Astrocyte (in vitro differentiated cells and primary cell): ENCODE measurements at regions not wholly inside any gene's neighbourhood (a gene's known extent, or its start where the extent isn't known, plus 50 kb on each side); places are given as distances from the start of the nearest gene placed in this dataset.
A peak's percentile ranks its signal among the peaks of the same experiment; 100 is the strongest.

ENCODE experiments used
- DNase-seq: peaks from one replicate; pipeline ENCODE4 v3.0.0-alpha.2; 2010; ENCODE audit warnings: low read depth
- FAIRE-seq: peaks from 2 replicates; lab custom pipeline; 2011; peaks lifted over from hg19 to GRCh38; lab: Jason Lieb, UNC
- H2AFZ ChIP-seq: 2 replicates; pipeline ENCODE4 v1.6.0; 2012; ENCODE audit warnings: low read depth, low read length, inconsistent platforms
- H3K27ac ChIP-seq: 2 replicates; pipeline ENCODE4 v1.5.1; 2011; ENCODE audit warnings: low read depth, low read length, inconsistent platforms
- H3K27me3 ChIP-seq: 2 replicates; pipeline ENCODE4 v1.6.0; 2011; ENCODE audit warnings: low read length, inconsistent platforms; ENCODE audit not compliant: insufficient read depth
- H3K36me3 ChIP-seq: 2 replicates; pipeline ENCODE4 v1.5.1; 2011; ENCODE audit warnings: low read length, inconsistent platforms; ENCODE audit not compliant: insufficient read depth
- H3K4me1 ChIP-seq: 2 replicates; pipeline ENCODE4 v1.5.1; 2011; ENCODE audit warnings: low read length, inconsistent platforms; ENCODE audit not compliant: insufficient read depth
- H3K4me2 ChIP-seq: 2 replicates; pipeline ENCODE4 v1.6.0; 2012; ENCODE audit warnings: low read length, inconsistent platforms
- H3K4me3 ChIP-seq: 2 replicates; pipeline ENCODE4 v1.5.1; 2011; ENCODE audit warnings: low read depth, mild to moderate bottlenecking, low read length, inconsistent platforms; ENCODE audit not compliant: insufficient read depth
- H3K79me2 ChIP-seq: 2 replicates; pipeline ENCODE4 v1.6.0; 2012; ENCODE audit warnings: mild to moderate bottlenecking, low read length, inconsistent platforms; ENCODE audit not compliant: insufficient read depth
- H3K9ac ChIP-seq: 2 replicates; pipeline ENCODE4 v1.6.0; 2012; ENCODE audit warnings: mild to moderate bottlenecking, low read length, inconsistent platforms
- H3K9me3 ChIP-seq: 2 replicates; pipeline ENCODE4 v1.5.1; 2012; ENCODE audit warnings: low read depth, mild to moderate bottlenecking, low read length, inconsistent platforms; ENCODE audit not compliant: insufficient read depth
- H4K20me1 ChIP-seq: 2 replicates; pipeline ENCODE4 v1.6.0; 2012; ENCODE audit warnings: low read length, inconsistent platforms; ENCODE audit not compliant: insufficient read depth
- H3K27ac Mint-ChIP-seq: one replicate; pipeline ENCODE4 v1.8.0; 2021; ENCODE audit warnings: mild to moderate bottlenecking, mixed read lengths; ENCODE audit not compliant: unreplicated experiment
- H3K27me3 Mint-ChIP-seq: one replicate; pipeline ENCODE4 v1.8.0; 2021; ENCODE audit warnings: low read depth, mixed read lengths; ENCODE audit not compliant: unreplicated experiment
- H3K36me3 Mint-ChIP-seq: one replicate; pipeline ENCODE4 v1.8.0; 2021; ENCODE audit warnings: low read depth, mixed read lengths; ENCODE audit not compliant: unreplicated experiment
- H3K4me1 Mint-ChIP-seq: one replicate; pipeline ENCODE4 v1.8.0; 2021; ENCODE audit warnings: low read depth, mixed read lengths; ENCODE audit not compliant: unreplicated experiment
- H3K4me3 Mint-ChIP-seq: one replicate; pipeline ENCODE4 v1.8.0; 2021; ENCODE audit warnings: mild to moderate bottlenecking, moderate library complexity, mixed read lengths; ENCODE audit not compliant: unreplicated experiment
- H3K9me3 Mint-ChIP-seq: one replicate; pipeline ENCODE4 v1.8.0; 2021; ENCODE audit warnings: mild to moderate bottlenecking, mixed read lengths; ENCODE audit not compliant: unreplicated experiment
- EZH2 ChIP-seq: IDR thresholded peaks from 2 replicates; pipeline ENCODE4 v1.6.1; 2012; ENCODE audit warnings: mild to moderate bottlenecking, low read length, inconsistent platforms; ENCODE audit not compliant: insufficient read depth
- TF ChIP-seq, protein P1 (sequence below): IDR thresholded peaks from 2 replicates; pipeline ENCODE4 v1.5.1; 2011; ENCODE audit warnings: low read depth, mild to moderate bottlenecking, inconsistent platforms, low read length, moderate library complexity; ENCODE audit not compliant: insufficient read depth

DNA sequence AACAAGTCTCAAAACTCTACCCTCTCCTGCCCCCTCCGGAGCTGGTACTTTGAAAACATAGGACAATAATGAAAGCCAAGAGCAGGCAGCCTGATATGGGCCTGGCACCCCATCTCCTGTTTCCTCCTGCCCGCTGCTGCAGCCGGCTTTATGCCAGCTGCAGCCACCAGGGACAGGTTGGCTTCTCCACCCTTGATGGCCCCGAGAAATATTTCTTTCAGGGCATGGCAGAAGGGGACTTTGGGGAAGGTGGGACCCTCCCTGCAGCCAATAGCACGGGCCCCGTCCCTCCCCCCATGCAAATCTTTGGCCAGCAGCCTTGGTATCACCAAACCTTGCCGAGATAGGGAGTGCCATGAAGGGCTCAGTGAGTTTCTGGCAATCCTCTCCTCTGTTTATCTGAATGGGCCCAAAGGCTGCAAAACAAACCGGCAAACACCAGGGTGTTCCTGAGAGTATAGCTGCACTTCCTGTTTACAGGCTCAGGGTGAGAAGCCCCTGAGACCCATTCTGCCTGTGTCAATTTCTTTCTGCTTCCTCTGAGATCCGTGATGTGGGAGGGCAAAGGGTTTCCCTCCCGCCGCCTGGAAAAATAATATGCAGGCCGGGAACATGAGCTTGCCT lies 73.4 kb upstream of the BOD1 start:
- H2AFZ ChIP-seq: no peak overlapping the region
- no peak for FAIRE-seq
- peak overlapping the region; percentile 34 for H3K27ac Mint-ChIP-seq

DNA sequence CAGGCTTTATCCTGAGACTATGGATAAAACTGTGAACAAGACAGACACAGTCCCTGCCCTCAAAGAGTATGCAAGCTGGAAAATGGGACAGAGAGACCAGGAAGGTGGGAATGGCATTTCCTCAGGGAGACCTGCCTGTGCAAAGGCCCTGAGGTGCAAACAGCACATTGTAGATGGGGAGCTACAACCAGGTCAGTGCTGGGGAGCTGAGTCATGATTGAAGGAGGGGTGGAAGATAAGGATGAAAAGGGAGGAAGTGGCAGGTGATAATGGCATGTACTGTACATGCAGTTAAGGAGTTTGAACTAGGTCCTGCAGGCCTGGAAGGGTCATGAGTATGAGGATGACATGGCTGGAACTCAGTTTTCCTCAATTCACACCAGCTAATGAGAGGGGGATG lies 75.5 kb upstream of the BOD1 start:
- no peak for DNase-seq
- Mint-ChIP-seq H3K4me1 (peaks cover 11% of the 10 kb centered on the region), H3K9me3 (peaks cover 5% of the 10 kb centered on the region), H3K36me3 (peaks cover 2% of the 10 kb centered on the region), H3K4me3 (no peak overlapping the region), H3K27ac (no peak overlapping the region), H3K27me3 (peaks cover 4% of the 10 kb centered on the region)
- H3K79me2 ChIP-seq: no peaks in the 10 kb centered on the region
- H3K4me1 ChIP-seq: no peaks in the 10 kb centered on the region
- no peak overlapping the region for H2AFZ ChIP-seq
- H3K9me3 ChIP-seq: peaks cover 3% of the 10 kb centered on the region
- no peak overlapping the region for H3K4me3 ChIP-seq
- H3K27me3 ChIP-seq: no peaks in the 10 kb centered on the region
- no peak for FAIRE-seq
- no peak overlapping the region for H3K27ac ChIP-seq
- no peaks in the 10 kb centered on the region for H4K20me1 ChIP-seq
- H3K36me3 ChIP-seq: no peaks in the 10 kb centered on the region
- H3K4me2 ChIP-seq: no peak overlapping the region
- TF ChIP-seq, protein P1, sequence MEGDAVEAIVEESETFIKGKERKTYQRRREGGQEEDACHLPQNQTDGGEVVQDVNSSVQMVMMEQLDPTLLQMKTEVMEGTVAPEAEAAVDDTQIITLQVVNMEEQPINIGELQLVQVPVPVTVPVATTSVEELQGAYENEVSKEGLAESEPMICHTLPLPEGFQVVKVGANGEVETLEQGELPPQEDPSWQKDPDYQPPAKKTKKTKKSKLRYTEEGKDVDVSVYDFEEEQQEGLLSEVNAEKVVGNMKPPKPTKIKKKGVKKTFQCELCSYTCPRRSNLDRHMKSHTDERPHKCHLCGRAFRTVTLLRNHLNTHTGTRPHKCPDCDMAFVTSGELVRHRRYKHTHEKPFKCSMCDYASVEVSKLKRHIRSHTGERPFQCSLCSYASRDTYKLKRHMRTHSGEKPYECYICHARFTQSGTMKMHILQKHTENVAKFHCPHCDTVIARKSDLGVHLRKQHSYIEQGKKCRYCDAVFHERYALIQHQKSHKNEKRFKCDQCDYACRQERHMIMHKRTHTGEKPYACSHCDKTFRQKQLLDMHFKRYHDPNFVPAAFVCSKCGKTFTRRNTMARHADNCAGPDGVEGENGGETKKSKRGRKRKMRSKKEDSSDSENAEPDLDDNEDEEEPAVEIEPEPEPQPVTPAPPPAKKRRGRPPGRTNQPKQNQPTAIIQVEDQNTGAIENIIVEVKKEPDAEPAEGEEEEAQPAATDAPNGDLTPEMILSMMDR: no peak
- TF ChIP-seq EZH2: no peak
- no peak overlapping the region for H3K9ac ChIP-seq

More for the DNA sequence above, 73.4 kb upstream of the BOD1 start:
- Histone ChIP-seq H3K9me3 (peaks cover 3% of the 10 kb centered on the region), H3K4me3 (no peak overlapping the region), H3K4me1 (no peaks in the 10 kb centered on the region), H4K20me1 (no peaks in the 10 kb centered on the region), H3K4me2 (no peak overlapping the region), H3K36me3 (no peaks in the 10 kb centered on the region), H3K27me3 (no peaks in the 10 kb centered on the region), H3K27ac (no peak overlapping the region), H3K9ac (no peak overlapping the region), H3K79me2 (no peaks in the 10 kb centered on the region)
- DNase-seq: no peak
- Mint-ChIP-seq H3K4me1 (peaks cover 11% of the 10 kb centered on the region), H3K27me3 (peaks cover 3% of the 10 kb centered on the region), H3K4me3 (peak overlapping the region; percentile 20), H3K36me3 (peaks cover 2% of the 10 kb centered on the region), H3K9me3 (peaks cover 6% of the 10 kb centered on the region)
- TF ChIP-seq, protein P1: no peak
- TF ChIP-seq EZH2: no peak

DNA sequence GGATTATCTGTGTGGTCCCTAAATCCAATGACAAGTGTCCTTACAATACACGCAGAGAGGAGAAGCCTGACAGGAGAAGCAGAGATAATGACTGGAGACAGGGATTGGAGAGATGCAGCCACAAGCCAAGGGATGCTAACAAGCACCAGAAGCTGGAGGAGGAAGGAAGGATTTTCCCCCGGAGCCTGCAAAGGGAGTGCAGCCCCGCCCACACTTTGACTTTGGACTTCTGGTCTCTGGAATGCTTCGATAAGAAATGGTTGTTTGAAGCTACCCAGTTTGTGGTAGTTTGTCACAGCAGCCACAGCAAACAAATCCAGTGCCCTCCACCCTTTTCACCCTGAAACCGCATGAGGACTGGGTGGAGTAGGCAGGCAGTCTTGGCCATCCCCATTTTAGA lies 77.2 kb upstream of the BOD1 start:
- H3K79me2 ChIP-seq: no peaks in the 10 kb centered on the region

More for the DNA sequence above, 77.2 kb upstream of the BOD1 start:
- H3K4me3 ChIP-seq: no peak overlapping the region
- H3K4me2 ChIP-seq: no peak overlapping the region
- peaks cover 2% of the 10 kb centered on the region for H3K36me3 Mint-ChIP-seq
- H3K27ac ChIP-seq: no peak overlapping the region
- H3K9me3 Mint-ChIP-seq: peaks cover 7% of the 10 kb centered on the region
- no peak for FAIRE-seq
- no peaks in the 10 kb centered on the region for H3K36me3 ChIP-seq
- H3K27me3 ChIP-seq: no peaks in the 10 kb centered on the region
- TF ChIP-seq, protein P1: no peak
- no peak for TF ChIP-seq EZH2
- H3K27ac Mint-ChIP-seq: no peak overlapping the region
- no peak overlapping the region for H2AFZ ChIP-seq
- H4K20me1 ChIP-seq: no peaks in the 10 kb centered on the region
- peaks cover 19% of the 10 kb centered on the region for H3K27me3 Mint-ChIP-seq
- no peak overlapping the region for H3K9ac ChIP-seq
- peaks cover 3% of the 10 kb centered on the region for H3K9me3 ChIP-seq
- H3K4me3 Mint-ChIP-seq: no peak overlapping the region
- no peaks in the 10 kb centered on the region for H3K4me1 ChIP-seq
- H3K4me1 Mint-ChIP-seq: peaks cover 9% of the 10 kb centered on the region
- no peak for DNase-seq
